HG03159 (cell line): ENCODE measurements at regions not wholly inside any gene's neighbourhood (a gene's known extent, or its start where the extent isn't known, plus 50 kb on each side); places are given as distances from the start of the nearest gene placed in this dataset.

Experiments used
- ATAC-seq: cut with Tn5 transposase; IDR thresholded peaks from one replicate; pipeline ENCODE4 v1.9.1; 2021; ENCODE audit warnings: mild to moderate bottlenecking, moderate library complexity; ENCODE audit not compliant: unreplicated experiment

- no peak for ATAC-seq
These were observed 551.6 kb downstream of the ZEB2 start for GRCh38 chr2:143968360-143968759.

DNA sequence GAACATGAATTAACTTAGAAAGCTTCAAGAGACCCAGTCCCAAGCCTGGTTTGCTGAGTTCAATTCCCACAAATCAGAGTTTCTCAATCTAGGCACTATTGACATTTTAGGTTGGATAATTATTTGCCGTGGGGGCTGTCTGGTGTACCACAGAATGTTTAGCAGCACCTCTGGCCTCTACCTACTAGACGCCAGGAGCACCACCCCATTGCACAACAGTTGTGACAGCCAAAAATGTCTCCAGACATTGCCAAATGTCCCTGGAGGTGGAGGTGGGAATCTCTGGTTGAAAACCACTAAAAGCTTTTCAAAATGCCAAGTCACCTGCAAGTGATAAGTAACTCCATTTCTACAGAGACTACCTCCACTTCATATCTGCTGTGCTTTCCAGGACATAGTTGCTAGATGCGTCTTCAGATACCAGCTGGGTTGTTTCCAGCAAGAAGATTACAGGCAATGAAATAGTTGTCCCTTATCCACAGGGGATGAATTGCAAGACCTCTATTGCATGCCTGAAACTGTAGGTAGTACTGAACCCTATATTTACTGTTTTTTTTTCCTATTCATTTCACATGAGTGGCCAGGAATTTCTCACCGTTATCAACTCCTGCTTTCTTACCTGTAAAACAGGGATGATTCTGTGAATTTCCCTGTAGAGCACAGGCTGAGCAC, 554.3 kb downstream of the ZEB2 start:
- ATAC-seq: no peak

DNA sequence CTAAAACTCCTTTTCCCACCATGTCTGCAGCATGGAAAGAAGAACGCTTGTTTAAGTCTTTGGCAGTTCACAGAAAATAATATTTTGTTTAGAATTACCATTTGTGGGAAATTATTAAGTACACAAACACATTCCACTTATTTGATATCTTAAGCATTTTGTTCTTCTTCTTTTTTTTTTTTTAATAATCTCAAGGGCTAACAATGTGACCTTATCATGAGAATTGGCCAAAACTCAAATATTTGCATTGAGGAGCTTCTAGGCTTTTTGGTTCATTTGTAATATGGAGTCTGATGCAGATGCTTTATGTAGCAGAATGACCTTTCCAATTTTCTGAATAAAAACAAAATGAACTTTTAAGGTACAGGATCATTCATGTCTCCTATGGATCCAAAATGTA, 555.0 kb downstream of the ZEB2 start:
- no peak for ATAC-seq

GRCh38 chr2:143960177-143960576, 559.7 kb downstream of the ZEB2 start:
- ATAC-seq: no peak

GRCh38 chr2:143957321-143957720, 562.6 kb downstream of the ZEB2 start:
- ATAC-seq: no peak

DNA sequence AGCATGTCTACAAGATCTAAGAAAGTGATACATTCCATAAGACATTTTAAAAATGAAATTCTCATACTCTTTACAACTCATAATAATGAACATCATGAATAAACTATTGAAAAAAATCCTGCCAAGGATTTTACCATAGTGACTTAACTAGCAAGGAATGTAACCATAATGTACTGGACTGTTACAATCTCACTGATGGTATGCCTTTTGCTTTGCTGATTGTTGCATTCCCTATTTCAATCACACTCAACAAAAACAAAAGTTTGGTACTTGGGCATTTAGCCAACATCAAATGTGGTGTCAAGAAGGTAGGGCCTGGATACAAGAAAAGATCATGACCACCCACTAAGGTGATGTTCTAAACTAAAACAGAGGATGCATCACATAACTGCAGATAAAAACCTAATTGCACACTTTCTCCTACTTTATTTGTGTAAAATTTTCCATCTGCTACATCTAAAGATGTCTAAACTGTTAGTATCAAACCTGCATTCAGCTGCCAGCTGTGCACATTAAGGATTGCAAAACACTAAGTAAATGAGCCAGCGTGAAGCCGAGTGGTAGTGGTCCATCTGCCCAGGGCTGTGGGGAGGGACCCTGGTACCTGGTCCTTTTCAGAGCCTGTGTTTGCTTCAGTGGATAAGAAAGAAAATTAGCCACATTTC, 564.4 kb downstream of the ZEB2 start:
- ATAC-seq: no peak

GRCh38 chr2:143954844-143955243, 565.1 kb downstream of the ZEB2 start:
- ATAC-seq: no peak

GRCh38 chr2:143954186-143954585, 565.7 kb downstream of the ZEB2 start:
- no peak for ATAC-seq

GRCh38 chr2:143953451-143954030, 566.4 kb downstream of the ZEB2 start:
- ATAC-seq: no peak

DNA sequence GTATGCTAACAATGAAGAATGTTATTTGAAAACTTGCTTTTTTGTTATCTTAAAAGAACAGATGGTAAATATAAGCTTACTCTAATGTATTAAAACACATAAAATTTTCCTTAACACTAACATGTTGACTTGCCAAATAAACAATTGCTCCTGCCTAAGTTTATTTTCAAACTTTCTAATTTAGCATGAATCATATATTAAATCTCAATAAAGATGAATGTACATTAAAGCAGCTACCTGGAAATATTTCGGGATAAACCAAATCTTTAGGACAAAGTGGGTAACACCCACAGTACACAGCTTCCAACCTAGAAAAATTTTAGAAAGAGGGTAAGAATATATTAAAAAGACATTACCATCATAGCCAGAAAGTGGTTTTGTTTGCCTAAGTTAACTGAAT, 567.4 kb downstream of the ZEB2 start:
- no peak for ATAC-seq

DNA sequence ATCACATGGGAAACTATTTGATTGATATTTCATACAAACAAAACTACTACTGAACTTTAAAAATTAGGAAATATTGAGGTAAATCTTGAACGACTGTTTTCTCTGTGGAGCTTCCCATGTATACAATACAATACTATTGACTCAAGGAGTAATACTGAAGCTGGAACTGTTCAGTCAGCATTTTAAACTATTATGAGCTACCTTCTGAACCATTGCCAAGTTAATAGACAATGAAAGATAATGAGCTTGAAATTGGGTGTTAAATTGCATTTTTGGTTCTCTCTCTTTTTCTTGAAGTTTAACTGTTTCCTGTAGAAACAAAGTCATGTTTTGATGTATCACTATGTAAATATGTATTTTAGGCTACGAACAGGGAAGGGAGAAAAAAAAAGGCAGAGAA, 569.2 kb downstream of the ZEB2 start:
- no peak for ATAC-seq

- ATAC-seq: peak; percentile 61
These were observed 570.6 kb downstream of the ZEB2 start for GRCh38 chr2:143949121-143949848.

DNA sequence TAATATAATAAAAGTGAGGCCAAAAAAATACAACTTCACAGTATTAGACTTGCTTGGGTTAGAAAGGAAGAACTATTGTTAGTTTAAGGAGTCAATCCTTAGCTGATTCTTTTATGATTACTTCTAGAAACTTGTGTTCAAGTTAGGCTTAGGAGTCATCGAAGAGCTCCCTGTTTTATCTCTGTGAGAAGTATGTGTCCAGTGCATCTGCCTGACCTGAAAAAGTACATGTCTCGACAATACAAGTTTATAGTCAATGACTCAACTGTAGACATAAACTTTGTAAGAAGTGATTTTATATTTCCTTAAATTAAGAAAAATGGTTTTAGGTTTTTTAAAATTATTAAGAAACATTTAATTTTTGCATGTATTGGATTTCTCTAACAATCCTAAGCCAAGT, 571.2 kb downstream of the ZEB2 start:
- ATAC-seq: peak; percentile 15

- ATAC-seq: no peak
These were observed 573.2 kb downstream of the ZEB2 start for GRCh38 chr2:143946436-143947391.

GRCh38 chr2:143942486-143942885, 577.4 kb downstream of the ZEB2 start:
- no peak for ATAC-seq

DNA sequence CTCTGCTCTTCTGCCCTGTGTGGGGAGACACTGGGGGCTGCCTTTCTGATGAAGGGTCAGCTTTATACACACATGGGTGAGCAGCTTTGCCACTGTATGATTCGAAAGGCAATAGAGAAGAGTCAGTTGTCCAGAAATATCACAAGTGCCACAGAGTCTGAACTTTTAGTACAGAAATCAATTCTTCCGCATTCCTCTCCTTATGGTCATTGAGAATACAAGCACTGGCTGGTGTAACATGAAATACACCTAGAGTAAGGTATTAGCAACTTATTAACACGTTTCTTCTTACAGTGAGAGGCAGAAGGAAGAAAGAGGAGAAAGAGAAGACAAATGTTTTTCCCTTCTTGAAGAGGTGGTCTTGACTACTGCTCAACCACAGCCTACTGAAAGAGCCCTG, 579.2 kb downstream of the ZEB2 start:
- no peak for ATAC-seq

GRCh38 chr2:143939626-143940330, 580.1 kb downstream of the ZEB2 start:
- no peak for ATAC-seq

DNA sequence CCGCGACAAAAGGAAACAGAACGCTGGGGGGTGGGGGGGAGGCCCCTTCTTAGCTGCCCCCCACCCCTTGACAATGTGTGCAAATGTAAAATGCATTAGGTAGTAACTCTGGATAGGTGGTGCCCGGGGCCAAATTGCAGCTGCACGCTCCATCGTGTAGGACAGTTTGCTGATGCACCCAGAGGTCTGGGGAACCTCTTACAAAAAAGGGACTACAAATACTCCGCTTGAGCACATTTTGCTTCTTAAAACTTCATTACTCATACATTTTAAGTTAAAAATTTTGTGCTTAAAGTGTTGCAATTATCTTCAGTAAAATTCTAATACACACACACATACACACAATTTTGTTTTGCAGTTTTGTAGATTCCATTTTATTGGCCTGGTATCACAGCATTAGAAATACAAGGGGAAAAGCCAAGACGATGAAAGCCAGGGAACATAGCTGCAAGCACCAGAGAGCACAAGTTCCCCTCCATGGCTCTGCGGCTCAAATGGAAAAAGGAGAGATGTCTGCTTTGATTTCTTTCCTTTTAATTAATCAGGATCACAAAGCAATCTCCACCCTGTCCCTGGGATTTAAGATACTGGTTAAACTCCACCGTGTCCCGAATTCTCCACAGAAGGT, 582.1 kb downstream of the ZEB2 start:
- peak; percentile 3 for ATAC-seq
